PC-9 (cell line): ENCODE measurements at regions not wholly inside any gene's neighbourhood (a gene's known extent, or its start where the extent isn't known, plus 50 kb on each side); places are given as distances from the start of the nearest gene placed in this dataset.

Experiments
- EZH2 ChIP-seq: fragments of 200-600 bp; sonication (generic); IDR thresholded peaks from 2 replicates; pipeline ENCODE4 v1.8.0; 2017; ENCODE audit warnings: antibody characterized with exemption, low read depth
- TF ChIP-seq, protein P1 (sequence below): fragments of 200-600 bp; sonication (generic); conservative IDR thresholded peaks from 2 replicates; pipeline ENCODE4 v1.6.1; 2017; ENCODE audit warnings: mixed run types, antibody characterized with exemption, mild to moderate bottlenecking, moderate library complexity

DNA sequence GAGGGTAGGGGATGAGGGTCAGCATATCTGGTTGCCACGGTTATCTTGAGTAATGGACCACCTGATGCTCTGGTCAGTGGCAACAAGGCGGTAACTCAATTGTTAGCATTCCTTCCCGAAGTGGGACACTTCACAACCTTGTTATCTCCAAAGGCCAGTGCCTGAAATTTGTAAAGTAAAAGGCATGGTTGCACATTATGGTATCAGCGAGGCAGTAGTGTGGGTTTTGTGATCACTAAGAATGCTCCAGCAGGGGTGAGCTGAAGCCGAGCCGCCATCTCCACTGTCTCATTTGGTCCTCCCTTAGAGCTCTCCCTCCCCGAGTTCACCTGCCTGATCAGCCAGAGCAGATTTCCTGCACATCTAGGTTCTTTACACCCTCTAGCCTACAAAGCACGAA lies 50.5 kb upstream of the LGALSL start:
- TF ChIP-seq EZH2: no peak
- TF ChIP-seq, protein P1, sequence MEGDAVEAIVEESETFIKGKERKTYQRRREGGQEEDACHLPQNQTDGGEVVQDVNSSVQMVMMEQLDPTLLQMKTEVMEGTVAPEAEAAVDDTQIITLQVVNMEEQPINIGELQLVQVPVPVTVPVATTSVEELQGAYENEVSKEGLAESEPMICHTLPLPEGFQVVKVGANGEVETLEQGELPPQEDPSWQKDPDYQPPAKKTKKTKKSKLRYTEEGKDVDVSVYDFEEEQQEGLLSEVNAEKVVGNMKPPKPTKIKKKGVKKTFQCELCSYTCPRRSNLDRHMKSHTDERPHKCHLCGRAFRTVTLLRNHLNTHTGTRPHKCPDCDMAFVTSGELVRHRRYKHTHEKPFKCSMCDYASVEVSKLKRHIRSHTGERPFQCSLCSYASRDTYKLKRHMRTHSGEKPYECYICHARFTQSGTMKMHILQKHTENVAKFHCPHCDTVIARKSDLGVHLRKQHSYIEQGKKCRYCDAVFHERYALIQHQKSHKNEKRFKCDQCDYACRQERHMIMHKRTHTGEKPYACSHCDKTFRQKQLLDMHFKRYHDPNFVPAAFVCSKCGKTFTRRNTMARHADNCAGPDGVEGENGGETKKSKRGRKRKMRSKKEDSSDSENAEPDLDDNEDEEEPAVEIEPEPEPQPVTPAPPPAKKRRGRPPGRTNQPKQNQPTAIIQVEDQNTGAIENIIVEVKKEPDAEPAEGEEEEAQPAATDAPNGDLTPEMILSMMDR: no peak
